Cerebellar nuclear complex (tissue), 1 donor: ENCODE measurements at regions not wholly inside any gene's neighbourhood (a gene's known extent, or its start where the extent isn't known, plus 50 kb on each side); places are given as distances from the start of the nearest gene placed in this dataset.
A peak's percentile ranks its signal among the peaks of the same experiment; 100 is the strongest.

Source experiments
- DNase-seq, 2 experiments: peaks; one replicate each; lab custom pipeline; 2025; lab: John Stamatoyannopoulos, UW

GRCh38 chr3:21801631-21802030, 50.6 kb upstream of the ZNF385D start:
- DNase-seq: peak; percentile 1 to 45

DNA sequence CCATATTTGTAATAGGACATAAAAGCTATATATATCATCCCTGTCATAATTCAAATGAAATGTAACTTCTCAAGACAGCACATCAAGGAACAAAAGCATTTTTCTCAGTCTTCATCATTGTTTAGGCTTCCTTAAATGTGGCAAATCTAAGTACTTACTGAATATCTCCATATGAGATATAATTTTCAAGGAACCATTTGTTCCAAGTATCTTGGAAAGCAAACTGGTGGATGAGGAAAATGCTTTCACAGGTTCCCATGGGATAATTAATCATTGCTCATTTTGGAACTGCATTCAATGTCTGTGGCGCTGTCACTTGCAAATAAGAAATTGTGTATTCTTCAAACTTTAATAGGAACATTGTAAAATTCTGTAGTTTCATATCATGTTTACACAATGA, 52.6 kb upstream of the ZNF385D start:
- no peak for DNase-seq

DNA sequence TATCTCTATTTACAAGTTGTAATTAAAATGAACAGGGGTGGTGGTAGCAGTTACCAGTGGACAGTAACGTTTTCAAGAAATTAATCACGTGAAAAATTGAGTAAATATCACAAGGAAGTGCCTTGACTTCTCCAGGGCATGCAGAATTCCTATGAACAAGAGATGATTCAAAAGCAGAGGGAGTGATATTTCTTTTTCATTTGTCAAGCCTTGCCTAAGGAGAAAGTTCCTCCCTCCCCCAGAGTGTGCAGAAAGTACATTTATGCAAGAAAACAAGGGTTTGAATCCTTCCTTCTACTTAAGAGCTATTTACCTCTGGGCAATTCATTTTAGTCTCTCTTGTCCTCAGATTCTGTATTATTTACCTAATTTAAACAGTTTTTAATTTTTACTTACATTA, 53.3 kb upstream of the ZNF385D start:
- no peak for DNase-seq

DNA sequence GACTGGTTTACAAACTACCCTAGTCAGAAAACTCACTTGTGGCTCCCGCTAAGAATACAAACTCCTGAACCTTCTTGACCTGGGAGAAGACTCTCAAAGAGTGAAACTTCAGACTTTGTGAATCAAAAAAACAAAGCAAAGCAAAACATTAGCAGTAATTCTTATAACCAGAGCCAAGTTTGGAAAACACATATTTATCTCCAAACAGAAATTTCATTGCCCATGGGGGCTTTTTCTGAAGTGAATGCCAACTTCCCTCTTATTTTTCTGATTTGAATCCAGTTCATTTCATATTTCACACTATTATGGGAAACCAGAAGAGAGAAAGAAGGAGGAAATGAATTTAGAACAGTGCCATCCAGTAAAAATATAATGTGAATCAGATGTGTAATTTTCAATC, 55.7 kb upstream of the ZNF385D start:
- no peak for DNase-seq

- no peak for DNase-seq
These were observed 74.7 kb upstream of the ZNF385D start for GRCh38 chr3:21825684-21826083.

DNA sequence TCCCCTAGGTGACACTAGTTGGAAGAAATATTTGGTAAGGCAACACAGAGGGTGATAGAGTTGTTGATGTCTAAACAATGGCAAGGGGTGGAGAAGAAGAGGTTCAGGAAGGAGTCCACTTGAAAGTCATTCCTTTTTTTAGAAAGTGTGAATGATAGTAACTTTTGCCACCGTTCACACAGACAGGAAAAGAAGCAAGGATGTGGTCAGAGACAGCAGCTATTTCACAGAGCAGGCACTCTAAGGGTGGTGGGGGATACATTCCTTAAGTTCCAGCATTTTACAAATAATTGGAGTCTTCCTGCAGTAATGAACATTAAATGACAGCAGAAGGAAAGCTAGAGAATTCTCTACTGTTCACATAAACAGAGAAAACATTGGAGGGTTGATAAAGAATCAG, 75.4 kb upstream of the ZNF385D start:
- DNase-seq: no peak

DNA sequence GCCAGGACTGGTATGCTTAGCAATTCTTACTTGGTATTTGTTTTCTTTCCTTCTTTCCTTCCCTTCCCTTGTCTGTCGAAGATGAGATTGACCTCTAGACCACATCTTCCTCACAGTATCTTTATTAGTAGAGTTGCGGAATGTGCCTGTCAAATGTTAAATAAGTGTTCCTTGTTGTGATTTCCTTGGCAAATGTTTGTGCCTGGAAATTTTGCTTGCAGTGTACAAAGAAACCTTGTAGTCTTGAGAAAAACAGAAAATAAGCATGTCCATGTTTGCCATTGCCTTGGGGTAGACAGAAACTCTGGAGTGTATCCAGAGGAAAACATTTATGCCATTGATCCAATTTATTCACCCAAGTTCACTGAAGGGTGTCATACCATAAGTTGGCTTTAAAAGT, 79.5 kb upstream of the ZNF385D start:
- DNase-seq: no peak

- no peak for DNase-seq
These were observed 84.3 kb upstream of the ZNF385D start for GRCh38 chr3:21835264-21835663.

GRCh38 chr3:21836227-21836626, 85.2 kb upstream of the ZNF385D start:
- no peak for DNase-seq

GRCh38 chr3:21839176-21839575, 88.2 kb upstream of the ZNF385D start:
- no peak for DNase-seq

GRCh38 chr3:21839592-21839991, 88.6 kb upstream of the ZNF385D start:
- DNase-seq: no peak

- no peak for DNase-seq
These were observed 96.0 kb upstream of the ZNF385D start for GRCh38 chr3:21847005-21847404.

- no peak for DNase-seq
These were observed 108.4 kb upstream of the ZNF385D start for GRCh38 chr3:21859124-21860081.

- no peak for DNase-seq
These were observed 109.1 kb upstream of the ZNF385D start for GRCh38 chr3:21860082-21860475.

- no peak for DNase-seq
These were observed 109.6 kb upstream of the ZNF385D start for GRCh38 chr3:21860657-21861056.

GRCh38 chr3:21876782-21877181, 125.8 kb upstream of the ZNF385D start:
- no peak for DNase-seq

GRCh38 chr3:21877214-21877754, 126.3 kb upstream of the ZNF385D start:
- no peak for DNase-seq

GRCh38 chr3:21879184-21879886, 128.3 kb upstream of the ZNF385D start:
- DNase-seq: no peak

- no peak for DNase-seq
These were observed 137.6 kb upstream of the ZNF385D start for GRCh38 chr3:21888656-21889055.

DNA sequence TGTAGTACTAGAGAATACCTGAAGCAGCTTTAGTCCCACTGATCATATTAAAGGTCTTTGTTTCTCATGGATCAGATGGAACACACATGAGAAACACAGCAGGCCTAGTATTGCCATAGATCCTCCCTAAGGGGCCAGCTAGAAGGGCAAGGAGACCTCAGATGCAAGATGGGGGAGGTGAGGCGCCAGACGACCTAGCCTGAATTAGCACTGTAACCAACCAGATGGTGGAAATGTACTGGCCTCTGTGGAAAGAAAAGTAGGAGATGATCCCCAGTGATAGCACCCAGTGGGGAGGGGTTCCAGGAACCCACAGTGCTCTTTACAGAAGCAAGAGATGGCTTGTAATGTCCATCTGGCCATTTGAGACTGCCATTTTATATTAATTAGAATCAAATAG, 138.2 kb upstream of the ZNF385D start:
- no peak for DNase-seq

DNA sequence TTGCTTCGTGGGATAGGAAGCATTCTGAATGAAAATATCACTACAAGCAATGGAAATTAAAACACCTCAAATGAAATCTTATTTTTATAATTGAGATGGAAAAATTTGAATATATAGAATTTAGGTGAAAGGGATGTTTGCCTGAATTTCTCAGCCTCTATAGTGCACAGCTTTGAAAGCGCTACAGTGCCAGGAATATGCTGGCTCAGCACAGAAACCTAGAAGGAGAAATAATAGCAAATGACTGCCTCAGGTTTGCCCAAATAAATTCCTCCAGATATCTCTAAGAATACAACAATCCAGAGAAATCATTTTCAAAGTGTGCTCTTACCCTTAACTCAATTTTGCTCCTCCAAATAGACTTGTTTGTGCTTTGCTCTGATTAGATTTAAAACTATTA, 141.1 kb upstream of the ZNF385D start:
- no peak for DNase-seq

GRCh38 chr3:21893242-21893641, 142.2 kb upstream of the ZNF385D start:
- no peak for DNase-seq
